CD4-positive, alpha-beta T cell (primary cell): ENCODE measurements at regions not wholly inside any gene's neighbourhood (a gene's known extent, or its start where the extent isn't known, plus 50 kb on each side); places are given as distances from the start of the nearest gene placed in this dataset.

ENCODE experiments used
- ATAC-seq: fragments of 200-7000 bp; cut with Tn5 transposase; one replicate; pipeline ENCODE4 v1.10.0; 2022; ENCODE audit warnings: mild to moderate bottlenecking; ENCODE audit not compliant: poor library complexity
- CTCF ChIA-PET: fragments of 350-600 bp; sonication (Branson Sonifier 250); formaldehyde crosslinking; loops from one replicate; lab custom pipeline; 2021; ENCODE audit warnings: antibody characterized with exemption, inconsistent platforms; lab: Charles Lee
- POLR2A ChIA-PET: fragments of 350-600 bp; sonication (Branson Sonifier 250); formaldehyde crosslinking; loops from one replicate; lab custom pipeline; 2021; ENCODE audit warnings: antibody characterized with exemption, inconsistent platforms; lab: Charles Lee
- DNase-seq, 14 experiments: peaks; one replicate each; pipeline ENCODE4 v3.0.0-alpha.2; 2013 to 2020; ENCODE audit warnings: mixed read lengths in 2 of 14
- H3K27ac ChIP-seq, 2 donors: one replicate each; pipeline versions ENCODE4 v1.5.1 to v1.7.0; 2013; ENCODE audit warnings: low read length in 2 of 2, low read depth in 1 of 2, mild to moderate bottlenecking in 1 of 2
- H3K27me3 ChIP-seq, 2 experiments: 1 replicate in 1 of 2; 2 replicates in 1 of 2; pipeline versions ENCODE4 v1.6.1 to v1.7.0; 2013; ENCODE audit warnings: low read length in 2 of 2, control low read depth in 1 of 2, mild to moderate bottlenecking in 1 of 2, moderate library complexity in 1 of 2; ENCODE audit not compliant: insufficient read depth in 2 of 2, control insufficient read depth in 1 of 2
- H3K36me3 ChIP-seq: one replicate; pipeline ENCODE4 v1.6.1; 2013; ENCODE audit warnings: low read length, control low read depth; ENCODE audit not compliant: insufficient read depth
- H3K4me1 ChIP-seq: one replicate; pipeline ENCODE4 v1.6.1; 2013; ENCODE audit warnings: low read length, control low read depth; ENCODE audit not compliant: insufficient read depth
- H3K4me3 ChIP-seq: one replicate; pipeline ENCODE4 v1.5.1; 2013; ENCODE audit warnings: mild to moderate bottlenecking, low read length, moderate library complexity
- H3K9me3 ChIP-seq, 2 experiments: 1 replicate in 1 of 2; 2 replicates in 1 of 2; pipeline versions ENCODE4 v1.6.1 to v1.7.0; 2013; ENCODE audit warnings: low read length in 2 of 2, mild to moderate bottlenecking in 2 of 2, control low read depth in 1 of 2, moderate library complexity in 1 of 2; ENCODE audit not compliant: control insufficient read depth in 1 of 2, insufficient read depth in 1 of 2
- H3K27ac Mint-ChIP-seq: one replicate; pipeline ENCODE4 v1.8.0; 2020; ENCODE audit warnings: mixed read lengths
- H3K27me3 Mint-ChIP-seq: one replicate; pipeline ENCODE4 v1.8.0; 2021; ENCODE audit warnings: mixed read lengths
- H3K36me3 Mint-ChIP-seq: one replicate; pipeline ENCODE4 v1.8.0; 2021; ENCODE audit warnings: low read depth, mixed read lengths
- H3K4me1 Mint-ChIP-seq: one replicate; pipeline ENCODE4 v1.8.0; 2021; ENCODE audit warnings: low read depth, mixed read lengths
- H3K4me3 Mint-ChIP-seq: one replicate; pipeline ENCODE4 v1.8.0; 2020; ENCODE audit warnings: mild to moderate bottlenecking, mixed read lengths
- H3K9me3 Mint-ChIP-seq: one replicate; pipeline ENCODE4 v1.8.0; 2020; ENCODE audit warnings: mixed read lengths
- intact Hi-C, 2 experiments: fragments of 100-400 bp; cut with DNase I in 1 of 2; cut with micrococcal nuclease in 1 of 2; formaldehyde crosslinking; loops; one replicate each; pipeline versions ENCODE4 v1.15.1 to v1.9.0; 2023 to 2025; cut with DNase I, micrococcal nuclease
- TF ChIP-seq, protein P1 (sequence below): fragments of 200-600 bp; IDR thresholded peaks from one replicate; pipeline ENCODE4 v1.8.0; 2022; ENCODE audit warnings: antibody characterized with exemption, mild to moderate bottlenecking

GRCh38 chr6:156564807-156565149 lies 212.4 kb upstream of the ARID1B start:
- Mint-ChIP-seq H3K36me3 (no peaks in the 10 kb centered on the region), H3K4me3 (no peak overlapping the region), H3K27me3 (peaks cover 21% of the 10 kb centered on the region), H3K4me1 (peaks cover 4% of the 10 kb centered on the region), H3K27ac (no peak overlapping the region), H3K9me3 (peaks cover 6% of the 10 kb centered on the region)
- intact Hi-C loops: loop anchor here (2.0 to 10.0 kb wide), 12 partner anchors 120 to 1237 kb away; no protein-coding TSS in a partner anchor
- TF ChIP-seq, protein P1, sequence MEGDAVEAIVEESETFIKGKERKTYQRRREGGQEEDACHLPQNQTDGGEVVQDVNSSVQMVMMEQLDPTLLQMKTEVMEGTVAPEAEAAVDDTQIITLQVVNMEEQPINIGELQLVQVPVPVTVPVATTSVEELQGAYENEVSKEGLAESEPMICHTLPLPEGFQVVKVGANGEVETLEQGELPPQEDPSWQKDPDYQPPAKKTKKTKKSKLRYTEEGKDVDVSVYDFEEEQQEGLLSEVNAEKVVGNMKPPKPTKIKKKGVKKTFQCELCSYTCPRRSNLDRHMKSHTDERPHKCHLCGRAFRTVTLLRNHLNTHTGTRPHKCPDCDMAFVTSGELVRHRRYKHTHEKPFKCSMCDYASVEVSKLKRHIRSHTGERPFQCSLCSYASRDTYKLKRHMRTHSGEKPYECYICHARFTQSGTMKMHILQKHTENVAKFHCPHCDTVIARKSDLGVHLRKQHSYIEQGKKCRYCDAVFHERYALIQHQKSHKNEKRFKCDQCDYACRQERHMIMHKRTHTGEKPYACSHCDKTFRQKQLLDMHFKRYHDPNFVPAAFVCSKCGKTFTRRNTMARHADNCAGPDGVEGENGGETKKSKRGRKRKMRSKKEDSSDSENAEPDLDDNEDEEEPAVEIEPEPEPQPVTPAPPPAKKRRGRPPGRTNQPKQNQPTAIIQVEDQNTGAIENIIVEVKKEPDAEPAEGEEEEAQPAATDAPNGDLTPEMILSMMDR: no peak
- POLR2A ChIA-PET: interaction anchor here (0.7 kb wide), 1 partner anchor 212 kb away, joined by 4 read pairs; the partner anchor contains the start of gene ARID1B
- no peaks in the 10 kb centered on the region for H3K36me3 ChIP-seq
- no peak overlapping the region for H3K4me3 ChIP-seq
- H3K4me1 ChIP-seq: peaks cover 6% of the 10 kb centered on the region
- no peak overlapping the region for H3K27ac ChIP-seq
- ATAC-seq (no peak), DNase-seq (no peak)
- CTCF ChIA-PET: no interaction called here
- no peaks in the 10 kb centered on the region for H3K9me3 ChIP-seq
- H3K27me3 ChIP-seq: no peaks in the 10 kb centered on the region

DNA sequence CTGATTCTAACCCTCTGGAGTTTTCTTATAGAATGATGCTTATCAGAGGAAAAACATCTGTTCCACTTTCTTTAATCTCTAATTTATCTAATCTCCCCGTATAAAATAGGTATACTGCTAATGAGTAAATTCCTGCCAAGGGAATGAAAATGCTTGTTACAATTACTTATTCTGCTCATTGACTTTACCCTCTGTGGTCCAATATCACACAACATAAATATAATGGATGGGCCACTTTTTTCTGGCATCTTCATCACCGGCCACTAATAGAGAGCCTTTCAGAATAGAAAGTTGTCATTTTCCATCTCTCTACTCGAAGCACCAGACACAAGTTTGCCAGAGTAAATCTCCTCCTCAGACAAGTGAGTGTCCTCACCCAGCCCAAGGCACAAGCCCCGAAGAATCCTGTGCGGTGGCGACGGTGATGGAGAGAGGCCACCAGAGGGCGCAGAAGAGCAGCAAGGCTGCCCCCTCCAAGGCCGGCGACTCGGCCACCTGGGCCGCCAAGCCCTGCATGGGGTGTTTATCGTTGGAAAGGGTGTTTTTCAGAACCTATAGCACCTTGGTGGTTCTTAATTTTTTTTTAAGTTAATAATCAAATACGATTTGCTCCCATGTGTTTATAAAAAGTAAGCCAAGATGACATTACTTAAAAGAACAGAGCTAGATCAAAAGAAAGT lies 212.9 kb upstream of the ARID1B start:
- Histone ChIP-seq H3K4me3 (no peak overlapping the region), H3K9me3 (peaks cover 0 to 1% of the 10 kb centered on the region in 2 experiments), H3K27me3 (no peaks in the 10 kb centered on the region), H3K36me3 (no peaks in the 10 kb centered on the region), H3K4me1 (peaks cover 6% of the 10 kb centered on the region), H3K27ac (no peak overlapping the region)
- intact Hi-C loops: loop anchor here (2.0 to 10.0 kb wide), 11 partner anchors 121 to 1237 kb away; no protein-coding TSS in a partner anchor
- peaks cover 16% of the 10 kb centered on the region for H3K27me3 Mint-ChIP-seq
- POLR2A ChIA-PET: interaction anchor here (0.7 kb wide), 1 partner anchor 213 kb away, joined by 4 read pairs; the partner anchor contains the start of gene ARID1B
- H3K36me3 Mint-ChIP-seq: no peaks in the 10 kb centered on the region
- H3K9me3 Mint-ChIP-seq: peaks cover 7% of the 10 kb centered on the region
- H3K4me1 Mint-ChIP-seq: peaks cover 4% of the 10 kb centered on the region
- no peak overlapping the region for H3K27ac Mint-ChIP-seq
- DNase-seq (peak; percentile 47 to 85 (median 74)), ATAC-seq (peak; percentile 94)
- CTCF ChIA-PET: interaction anchor here (0.7 kb wide), 1 partner anchor 1067 kb away, joined by 3 read pairs; no protein-coding TSS in a partner anchor
- TF ChIP-seq, protein P1: peak; percentile 89
- H3K4me3 Mint-ChIP-seq: no peak overlapping the region

- ChIA-PET POLR2A (interaction anchor here (0.6 kb wide), 1 partner anchor 999 kb away, joined by 3 read pairs; no protein-coding TSS in a partner anchor), CTCF (interaction anchor here (0.7 to 1.2 kb wide), 4 partner anchors 122 to 1066 kb away, joined by 3 to 4 read pairs (median 3); no protein-coding TSS in a partner anchor)
- intact Hi-C loops: loop anchor here (2.0 to 10.0 kb wide), 11 partner anchors 121 to 1236 kb away; no protein-coding TSS in a partner anchor
- Mint-ChIP-seq H3K27me3 (peaks cover 10% of the 10 kb centered on the region), H3K9me3 (peaks cover 7% of the 10 kb centered on the region), H3K4me3 (no peak overlapping the region), H3K27ac (no peak overlapping the region), H3K36me3 (no peaks in the 10 kb centered on the region), H3K4me1 (peaks cover 4% of the 10 kb centered on the region)
- no peak for DNase-seq
- Histone ChIP-seq H3K9me3 (peaks cover 0 to 3% of the 10 kb centered on the region in 2 experiments), H3K4me3 (no peak overlapping the region), H3K4me1 (peaks cover 6% of the 10 kb centered on the region), H3K27ac (no peak overlapping the region), H3K36me3 (no peaks in the 10 kb centered on the region), H3K27me3 (no peaks in the 10 kb centered on the region)
- ATAC-seq: no peak
- TF ChIP-seq, protein P1: no peak
Observed at GRCh38 chr6:156563714-156564113, 213.5 kb upstream of the ARID1B start.
